Glomerular endothelial cell (primary cell): ENCODE measurements at regions not wholly inside any gene's neighbourhood (a gene's known extent, or its start where the extent isn't known, plus 50 kb on each side); places are given as distances from the start of the nearest gene placed in this dataset.

Source experiments
- DNase-seq: peaks from one replicate; pipeline ENCODE4 v3.0.0-alpha.2; 2011; ENCODE audit warnings: low read depth, low spot score; ENCODE audit errors: extremely low read depth

GRCh38 chr16:82419332-82419731 is 207.4 kb upstream of the CDH13 start:
- no peak for DNase-seq

- DNase-seq, result no peak
These were observed 212.3 kb upstream of the CDH13 start for GRCh38 chr16:82414476-82414875.

DNA sequence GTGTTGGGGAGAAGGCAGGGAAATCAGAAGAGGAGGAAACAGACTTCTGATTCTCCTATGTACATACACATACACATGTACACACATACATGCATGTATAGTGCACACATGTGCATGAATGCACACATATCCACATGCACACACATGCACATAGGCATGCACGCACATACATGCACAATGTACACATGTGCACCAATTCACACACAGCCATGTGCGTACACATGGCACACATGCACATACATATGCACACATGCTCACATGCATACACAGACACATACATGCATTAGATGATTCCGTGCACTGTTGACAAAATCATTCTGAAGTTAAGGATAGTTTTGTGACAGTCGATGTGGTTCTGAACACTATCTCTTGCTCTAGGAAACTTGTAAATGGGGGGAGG is 214.0 kb upstream of the CDH13 start:
- DNase-seq, result no peak

DNA sequence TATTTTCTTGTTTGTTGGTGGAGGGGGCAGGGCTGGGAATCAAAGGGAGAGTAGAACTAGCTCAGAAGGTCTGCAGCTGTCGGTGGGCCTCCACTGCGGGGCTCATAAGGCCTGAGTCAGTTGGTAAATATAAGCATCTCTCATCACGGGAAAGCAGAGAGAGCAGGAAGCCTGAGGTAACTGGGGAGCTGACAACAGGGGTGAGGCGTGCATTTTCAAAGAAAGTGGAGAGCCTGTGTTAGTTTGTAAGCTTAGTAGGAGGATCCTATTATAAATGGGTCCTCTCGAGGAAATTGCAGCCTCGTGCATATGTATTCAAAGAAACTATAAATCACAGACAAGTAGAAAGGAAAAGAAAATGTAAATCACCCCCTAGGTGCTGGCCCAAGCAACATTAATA is 221.0 kb upstream of the CDH13 start:
- DNase-seq, result no peak

DNA sequence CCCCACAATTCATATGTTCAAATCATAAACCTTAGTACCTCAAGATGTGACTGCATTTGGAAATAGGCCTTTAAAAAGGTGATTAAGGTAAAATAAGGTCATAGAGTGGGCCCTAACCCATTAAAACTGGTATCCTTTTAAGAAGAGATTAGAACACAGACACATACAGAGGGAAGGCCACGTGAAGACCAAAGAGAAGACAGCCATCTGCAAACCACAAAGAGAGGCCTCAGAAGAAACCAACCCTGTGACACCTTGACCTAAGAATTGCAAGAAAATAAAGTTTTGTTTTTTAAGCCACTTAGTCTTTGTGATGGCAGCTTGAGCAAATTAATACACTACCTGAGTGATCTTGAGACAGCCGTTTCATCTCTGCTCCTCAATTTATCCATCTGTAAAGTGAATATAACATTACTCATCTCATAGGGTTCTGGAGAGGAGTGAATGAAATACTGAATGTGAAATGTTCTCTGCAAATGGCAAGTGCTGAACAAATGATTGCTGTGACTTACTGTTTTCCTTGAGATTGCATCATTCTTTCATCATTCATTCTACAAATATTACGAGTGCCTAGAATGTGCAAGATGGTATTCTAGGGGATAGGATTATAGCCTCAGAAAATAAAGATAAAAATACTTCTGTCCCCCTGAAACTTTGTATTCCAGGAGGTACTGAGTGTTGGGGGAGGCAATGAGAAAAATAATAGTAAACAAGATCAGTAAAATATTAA is 222.0 kb upstream of the CDH13 start:
- DNase-seq, result no peak

DNA sequence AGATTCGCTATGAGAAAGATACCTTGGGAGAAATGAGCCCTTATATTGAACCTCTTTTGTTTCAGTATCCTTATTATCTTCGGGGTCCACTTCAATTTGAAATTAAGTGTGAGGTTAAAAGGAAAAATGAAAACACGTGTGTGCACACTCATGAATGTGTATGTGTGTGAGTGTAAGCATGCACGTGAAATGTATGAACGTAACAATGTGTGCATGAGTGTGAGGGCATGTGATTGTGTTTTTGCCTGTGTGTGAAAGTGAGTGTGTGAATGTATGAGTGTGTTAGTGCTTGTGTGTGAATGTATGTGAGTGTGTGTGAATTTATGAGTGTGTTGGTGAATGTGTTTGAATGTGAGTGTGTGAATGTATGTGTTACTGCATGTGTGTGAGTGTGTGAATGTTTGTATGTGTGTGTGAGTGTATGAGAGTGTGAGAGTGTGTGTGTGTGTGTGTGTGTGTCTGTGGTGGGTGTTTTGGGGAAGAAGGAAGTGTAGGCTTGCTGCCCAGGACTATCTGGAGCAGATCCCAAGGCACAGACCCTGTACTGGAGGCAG is 224.0 kb upstream of the CDH13 start:
- DNase-seq, result no peak

DNA sequence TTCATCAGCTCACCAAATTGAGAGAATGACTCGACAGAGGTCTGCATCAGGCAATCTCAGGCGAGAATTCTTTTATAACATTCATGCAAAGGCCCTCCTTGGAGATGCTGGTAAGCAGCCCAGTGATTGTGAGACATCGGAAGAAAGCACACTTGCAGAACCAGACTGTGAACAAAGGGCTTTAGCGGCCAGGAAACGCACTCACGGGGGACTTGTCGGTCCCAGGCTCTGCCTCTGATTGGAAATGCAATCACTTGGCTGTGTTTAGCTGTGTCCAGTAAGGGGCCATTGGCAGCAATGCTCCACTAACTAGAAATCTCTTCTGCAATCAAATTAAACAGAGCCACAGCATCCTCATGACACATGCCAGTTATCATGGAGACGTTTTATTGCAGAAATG is 226.7 kb upstream of the CDH13 start:
- DNase-seq, result no peak

GRCh38 chr16:82396509-82396908 is 226.5 kb upstream of the MPHOSPH6 start:
- DNase-seq, result no peak

DNA sequence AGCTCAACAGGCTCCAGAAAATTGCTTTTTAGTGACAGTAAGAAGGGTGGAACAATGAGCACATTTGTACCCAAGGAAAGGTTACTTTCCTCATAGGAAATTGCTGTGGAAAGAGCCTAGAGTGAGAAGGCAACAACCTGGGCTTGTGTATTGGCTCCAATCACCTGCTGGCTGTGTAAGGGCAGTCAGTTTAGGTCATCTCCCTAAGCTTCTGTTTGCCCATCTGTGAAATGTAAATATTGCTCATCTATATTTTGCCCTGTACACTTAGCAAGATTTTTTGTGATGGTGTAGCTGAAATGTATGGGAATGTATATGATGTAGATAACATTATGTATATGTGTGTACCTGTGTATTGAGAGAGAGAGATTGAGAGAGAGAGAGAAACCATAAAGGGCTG is 225.2 kb upstream of the MPHOSPH6 start:
- no peak for DNase-seq

DNA sequence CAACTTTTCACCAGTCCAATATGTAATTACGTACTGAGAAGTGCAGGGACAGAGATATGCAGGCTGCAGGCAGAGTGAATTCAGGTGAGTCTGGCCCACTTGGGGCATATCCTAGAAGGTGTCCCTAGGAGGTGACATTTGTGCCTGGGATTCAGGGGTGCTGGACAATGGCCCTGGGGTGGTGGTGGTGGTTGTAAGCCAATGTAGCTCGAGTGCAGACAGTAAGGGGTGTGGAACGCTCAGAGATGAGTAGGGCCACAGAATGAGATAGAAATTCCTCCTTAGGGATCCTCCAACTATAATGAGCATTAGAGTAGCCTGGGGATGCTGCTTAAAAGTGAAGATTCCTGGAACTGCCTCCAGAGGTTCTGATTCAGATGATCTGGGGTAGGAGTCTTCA is 221.7 kb upstream of the MPHOSPH6 start:
- DNase-seq, result no peak

DNA sequence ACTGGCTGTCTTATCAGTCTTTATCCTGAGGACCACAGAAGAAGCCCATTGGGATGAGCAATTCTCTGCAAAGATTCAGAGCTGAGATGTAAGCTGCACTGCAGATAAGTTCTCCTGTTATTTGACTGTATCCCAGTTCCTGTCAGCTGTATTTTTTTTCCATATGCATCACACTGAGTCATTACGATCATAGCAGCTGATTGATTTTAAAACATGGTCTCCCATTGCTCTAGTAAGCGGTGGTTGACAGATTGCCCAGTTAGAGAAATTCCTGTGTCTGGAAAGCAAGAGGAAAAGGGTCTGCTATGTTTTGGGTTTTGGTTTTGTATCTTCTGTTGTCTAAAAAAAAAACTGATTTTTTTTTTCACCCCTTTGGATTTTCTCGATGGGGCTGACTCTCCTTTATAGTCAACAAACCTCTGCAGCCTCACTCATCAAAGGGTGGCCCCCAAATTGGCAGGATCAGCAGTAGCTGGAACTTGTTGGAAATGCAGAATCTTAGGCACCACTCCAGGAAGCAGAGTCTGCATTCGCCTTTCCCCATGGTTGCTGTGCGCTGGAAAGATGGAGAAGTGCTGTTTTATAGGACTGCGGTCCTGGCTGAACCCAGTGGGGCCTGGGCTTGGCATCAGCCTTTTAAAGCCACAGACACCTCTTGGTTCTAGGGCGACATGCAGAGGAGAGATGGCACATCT is 220.1 kb upstream of the MPHOSPH6 start:
- DNase-seq, result no peak

DNA sequence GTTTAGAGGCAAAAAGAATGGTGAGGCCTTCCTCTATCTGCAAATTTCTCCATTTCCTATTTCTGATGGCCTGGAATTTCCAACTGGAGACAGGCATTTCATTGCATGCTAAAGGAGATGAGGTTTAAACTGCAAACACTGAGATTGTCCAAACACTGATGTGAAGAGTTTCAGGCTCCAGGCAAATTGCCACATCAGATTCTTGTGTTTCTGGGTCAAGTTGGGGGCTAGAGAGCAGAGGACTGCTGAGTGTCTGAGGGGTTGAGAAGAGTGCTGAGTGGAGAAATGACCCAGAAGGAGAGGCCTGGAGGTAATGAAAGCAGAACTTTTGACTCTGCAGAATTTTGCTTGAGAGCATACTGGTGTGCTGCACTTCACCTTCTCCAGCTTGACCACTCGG is 216.7 kb upstream of the MPHOSPH6 start:
- no peak for DNase-seq

- no peak for DNase-seq
These were observed 214.9 kb upstream of the MPHOSPH6 start for GRCh38 chr16:82384949-82385348.

- no peak for DNase-seq
These were observed 214.0 kb upstream of the MPHOSPH6 start for GRCh38 chr16:82384017-82384416.

DNA sequence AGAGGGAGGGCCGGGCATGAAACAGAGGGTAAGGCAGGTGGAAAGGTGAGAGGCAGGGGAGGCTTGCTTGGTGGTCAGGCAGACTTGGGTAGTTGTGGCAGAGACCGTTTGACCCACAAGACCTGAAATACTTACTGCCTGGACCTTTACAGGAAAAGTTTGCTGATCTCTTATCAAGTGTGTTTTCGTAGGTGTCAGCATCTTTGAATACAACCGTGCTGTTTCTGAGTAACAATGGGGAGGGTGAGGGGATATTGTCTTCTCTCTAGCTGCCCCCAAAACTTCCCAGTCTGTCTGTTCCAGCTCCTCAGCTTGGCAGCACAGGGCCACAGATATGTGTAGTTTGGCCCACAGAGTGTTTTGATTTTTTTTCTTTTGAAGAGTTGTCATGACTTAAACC is 212.5 kb upstream of the MPHOSPH6 start:
- DNase-seq, result no peak

DNA sequence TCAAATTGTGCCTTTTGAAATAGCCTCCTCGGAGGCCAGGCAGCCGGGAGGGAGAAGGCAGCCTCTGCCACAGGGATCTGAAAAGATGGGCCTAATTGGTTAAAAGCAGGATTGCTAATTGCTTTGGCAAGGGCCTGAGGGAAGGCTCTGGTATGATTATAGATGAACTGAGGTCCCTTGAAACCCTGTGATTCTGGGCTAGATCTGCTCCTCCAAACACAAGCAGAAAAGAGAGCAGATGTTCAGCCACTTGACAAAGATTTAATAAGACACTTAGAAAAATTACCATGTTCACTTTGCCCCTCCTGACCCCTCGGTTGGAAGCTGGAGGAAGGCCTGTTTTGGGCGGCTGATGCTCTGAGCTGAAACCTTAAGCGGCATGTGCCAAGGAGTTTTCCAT is 209.5 kb upstream of the MPHOSPH6 start:
- no peak for DNase-seq

GRCh38 chr16:82373976-82374375 is 204.0 kb upstream of the MPHOSPH6 start:
- no peak for DNase-seq

DNA sequence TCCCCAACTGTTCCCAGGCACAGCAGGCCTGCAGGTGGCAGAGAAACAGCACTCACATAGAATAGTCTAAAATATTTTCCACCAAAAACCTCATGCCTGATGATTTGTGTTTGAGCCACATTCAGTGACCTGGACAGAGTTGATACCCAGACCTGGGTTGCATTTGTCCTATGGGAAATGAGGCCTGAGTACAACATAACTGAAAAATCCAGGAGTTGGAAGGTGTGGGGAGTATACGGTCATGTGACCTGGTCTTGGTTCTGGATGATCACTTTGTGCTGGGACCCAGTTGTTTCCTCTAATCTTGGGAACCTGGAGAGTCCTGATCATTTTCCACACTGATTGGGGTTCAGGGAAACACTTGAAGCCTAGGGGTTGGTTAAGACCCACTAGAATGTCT is 200.3 kb upstream of the MPHOSPH6 start:
- DNase-seq, result no peak

DNA sequence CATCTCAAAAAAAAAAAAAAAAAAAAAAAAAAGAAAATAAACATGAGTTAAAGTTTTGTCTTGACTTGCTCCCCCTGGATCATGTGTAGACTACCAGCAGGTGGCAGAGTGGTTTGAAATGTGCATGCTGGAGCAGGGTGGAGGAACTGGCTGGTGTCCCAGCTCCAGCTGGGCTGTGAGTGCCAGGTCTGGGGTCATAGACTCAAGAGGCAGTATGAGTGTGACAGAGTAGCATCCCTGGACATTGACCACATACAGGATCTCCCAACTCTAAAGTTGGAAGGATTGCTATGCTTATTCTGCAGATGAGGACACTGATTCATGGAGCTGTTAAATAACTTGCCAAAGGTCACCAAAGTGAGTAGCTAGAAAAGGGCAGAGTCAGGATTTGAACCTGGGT is 198.0 kb upstream of the MPHOSPH6 start:
- DNase-seq, result peak; percentile 2

GRCh38 chr16:82366462-82366861 is 196.4 kb upstream of the MPHOSPH6 start:
- DNase-seq, result no peak

- DNase-seq, result no peak
These were observed 194.7 kb upstream of the MPHOSPH6 start for GRCh38 chr16:82364690-82365089.
